DMS153 (cell line): ENCODE measurements at regions not wholly inside any gene's neighbourhood (a gene's known extent, or its start where the extent isn't known, plus 50 kb on each side); places are given as distances from the start of the nearest gene placed in this dataset.

Experiments
- DNase-seq: peaks from one replicate; lab custom pipeline; 2025; lab: John Stamatoyannopoulos, UW

DNA sequence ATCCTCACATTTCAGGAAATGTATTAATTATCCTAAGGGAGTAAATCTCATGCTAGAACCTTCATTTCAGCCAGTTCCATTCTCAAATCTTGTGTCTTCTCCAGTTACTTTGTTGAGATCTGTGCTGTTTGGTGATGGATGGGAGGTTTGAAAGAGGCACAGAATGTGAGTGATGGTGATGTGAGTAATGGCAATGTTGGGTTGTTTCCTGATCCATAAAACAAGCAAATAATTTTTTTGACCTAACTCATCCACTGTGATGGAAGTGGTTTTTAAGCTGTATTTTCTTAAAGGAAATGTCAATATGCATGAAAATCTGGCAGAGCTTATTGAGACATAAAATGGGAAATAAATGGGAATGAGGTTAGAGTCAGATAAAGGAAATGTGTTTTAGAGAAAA is 214.7 kb downstream of the CHRM3 start:
- DNase-seq: no peak

DNA sequence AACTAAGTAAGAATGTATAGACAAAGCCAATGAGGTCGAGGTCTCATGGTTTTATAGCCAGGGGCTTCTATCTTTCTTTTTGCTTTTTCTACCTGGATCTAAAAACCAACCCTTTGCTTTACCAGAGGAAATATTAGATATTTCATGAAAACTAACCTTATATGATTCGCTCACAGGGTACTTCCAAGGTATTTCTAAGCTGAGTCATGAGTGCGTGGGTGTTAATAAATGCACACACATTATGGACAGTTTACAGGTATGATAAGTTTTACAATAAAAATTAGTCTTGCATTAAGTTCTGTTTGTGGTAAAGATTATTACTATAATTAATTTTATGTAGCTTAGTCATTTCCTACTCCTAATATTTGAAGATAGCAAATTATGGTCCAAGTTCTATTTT is 217.2 kb downstream of the CHRM3 start:
- DNase-seq: no peak

DNA sequence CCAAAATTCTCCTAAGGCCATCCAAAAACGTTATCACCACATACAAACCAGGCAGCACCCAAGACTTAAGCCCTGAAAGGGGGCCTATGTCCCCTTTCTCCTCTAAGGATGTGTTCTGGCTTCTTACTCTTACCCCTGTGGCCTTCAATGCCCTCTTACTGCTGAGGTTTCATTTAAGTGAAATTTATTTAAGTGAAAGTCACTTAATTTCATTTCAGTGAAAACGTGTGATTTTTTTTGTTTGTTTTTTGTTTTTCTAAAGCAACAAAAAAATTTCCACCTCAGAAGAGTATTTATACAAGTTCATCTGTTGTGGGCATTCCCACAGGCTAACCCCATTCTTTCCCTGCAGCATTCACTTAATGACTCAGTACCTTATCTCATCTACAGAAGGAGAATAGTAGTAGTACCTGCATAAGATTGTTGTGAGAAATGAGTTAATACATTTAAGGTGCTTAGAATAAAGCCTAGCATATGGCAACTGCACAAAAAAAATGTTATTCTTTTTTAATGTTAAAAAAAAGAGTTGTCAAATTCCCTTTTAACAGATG is 220.6 kb downstream of the CHRM3 start:
- no peak for DNase-seq

DNA sequence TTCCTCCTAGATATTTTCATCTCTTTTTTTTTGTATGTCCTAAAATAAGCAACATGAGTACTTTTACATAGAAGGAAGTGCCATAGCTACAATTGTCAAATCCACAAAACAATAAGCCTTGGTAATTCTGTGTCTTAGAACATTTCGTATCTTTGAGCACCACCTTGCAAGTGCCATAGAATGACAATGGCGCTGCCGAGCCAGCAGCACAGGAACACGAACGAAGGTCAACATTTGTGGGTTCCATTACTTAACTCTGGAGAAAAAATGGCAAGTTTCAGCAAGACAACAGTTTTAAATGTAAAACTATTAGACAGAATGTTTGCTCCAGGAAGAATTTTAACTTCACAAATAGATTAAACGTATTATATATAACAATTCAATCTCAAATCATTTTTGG is 222.1 kb downstream of the CHRM3 start:
- DNase-seq: no peak

DNA sequence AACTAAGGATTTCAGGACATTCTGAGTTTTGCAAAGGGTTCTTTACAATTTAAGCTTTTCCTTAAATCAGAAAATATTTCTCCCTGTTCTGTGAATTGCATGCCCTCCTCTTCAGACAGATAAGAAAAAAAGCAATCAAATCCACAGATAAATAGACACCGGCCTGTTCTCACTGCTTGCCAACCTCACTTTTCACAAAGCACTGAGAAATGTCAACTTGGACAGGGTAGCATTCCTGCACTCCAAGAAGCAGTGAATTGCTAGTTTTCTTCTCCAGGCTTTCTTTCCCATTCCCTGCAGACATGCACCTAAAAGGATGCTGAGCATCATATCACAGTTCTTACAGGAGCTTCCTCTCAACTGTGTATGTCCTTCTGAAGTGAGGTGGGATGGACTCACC is 226.0 kb downstream of the CHRM3 start:
- no peak for DNase-seq

DNA sequence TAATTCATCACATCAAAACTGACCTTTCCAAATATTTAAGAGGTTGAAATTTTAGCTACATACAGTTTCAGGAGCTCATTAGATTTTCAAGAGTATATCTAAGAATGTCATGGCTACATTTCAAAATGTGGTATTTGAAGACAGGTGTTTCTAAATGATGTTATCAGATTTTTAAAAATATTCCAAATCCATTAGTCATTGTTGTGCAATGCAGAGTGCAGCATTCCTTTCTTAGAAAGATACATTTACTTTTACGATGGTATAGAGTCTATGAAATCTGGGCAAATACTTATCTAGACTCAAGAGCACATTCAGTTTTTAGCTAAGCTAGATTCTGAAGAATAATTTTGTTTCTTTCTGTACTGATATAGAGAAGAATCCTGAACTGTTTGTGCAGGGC is 230.3 kb downstream of the CHRM3 start:
- no peak for DNase-seq

DNA sequence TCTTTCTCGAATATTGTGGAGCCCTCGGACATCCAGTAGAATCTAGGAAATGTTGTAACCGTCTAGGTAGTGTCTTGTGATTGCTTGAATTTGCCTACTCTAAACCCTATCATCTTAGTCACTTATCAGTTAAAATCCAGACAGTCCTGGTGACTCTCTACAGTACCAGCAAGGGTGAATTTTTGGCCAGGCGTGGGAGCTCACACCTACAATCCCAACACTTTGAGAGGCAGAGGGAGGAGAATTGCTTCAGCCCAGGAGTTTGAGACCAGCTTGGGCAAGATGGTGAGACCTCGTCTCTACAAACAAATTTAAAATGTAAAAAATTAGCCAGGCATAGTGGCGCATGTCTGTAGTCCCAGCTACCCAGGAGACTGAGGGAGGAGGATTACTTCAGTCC is 230.9 kb downstream of the CHRM3 start:
- no peak for DNase-seq

DNA sequence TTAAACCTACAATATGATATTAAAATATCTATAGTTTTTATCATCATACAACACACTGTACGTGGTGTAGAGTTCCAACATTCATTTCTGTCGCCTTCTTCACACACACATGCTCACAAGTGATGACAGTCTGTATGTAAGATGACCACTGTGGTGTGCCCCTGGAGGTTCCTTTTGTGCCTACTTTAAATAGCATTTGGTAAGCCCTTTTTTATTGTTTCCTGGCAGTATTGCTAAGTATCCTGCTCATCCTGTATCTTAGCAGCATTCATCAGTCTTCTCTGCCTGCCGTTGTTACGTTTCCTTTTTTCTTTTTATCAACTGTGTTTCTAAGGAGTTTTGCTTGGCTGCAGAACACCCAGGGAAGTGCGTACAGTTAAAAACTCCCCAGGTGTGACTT is 231.4 kb downstream of the CHRM3 start:
- DNase-seq: no peak

DNA sequence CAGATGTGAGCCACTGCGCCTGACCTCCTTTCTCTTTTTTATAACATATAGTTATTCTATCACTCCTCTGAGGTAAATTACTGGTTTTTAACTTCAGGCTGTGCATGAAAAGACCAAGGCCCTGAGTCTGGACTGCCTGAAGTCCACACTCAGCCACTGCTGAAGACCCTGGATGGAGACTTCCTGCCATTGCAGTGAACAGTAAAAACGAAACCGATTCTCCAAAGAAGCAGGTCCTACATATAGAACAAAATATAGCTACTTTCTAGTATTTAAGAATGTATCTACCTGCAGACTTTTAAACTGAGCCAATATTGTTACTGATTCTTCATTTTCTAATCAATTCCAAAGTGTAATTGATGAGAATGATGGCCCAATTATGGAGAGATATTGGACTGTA is 232.8 kb downstream of the CHRM3 start:
- DNase-seq: no peak

DNA sequence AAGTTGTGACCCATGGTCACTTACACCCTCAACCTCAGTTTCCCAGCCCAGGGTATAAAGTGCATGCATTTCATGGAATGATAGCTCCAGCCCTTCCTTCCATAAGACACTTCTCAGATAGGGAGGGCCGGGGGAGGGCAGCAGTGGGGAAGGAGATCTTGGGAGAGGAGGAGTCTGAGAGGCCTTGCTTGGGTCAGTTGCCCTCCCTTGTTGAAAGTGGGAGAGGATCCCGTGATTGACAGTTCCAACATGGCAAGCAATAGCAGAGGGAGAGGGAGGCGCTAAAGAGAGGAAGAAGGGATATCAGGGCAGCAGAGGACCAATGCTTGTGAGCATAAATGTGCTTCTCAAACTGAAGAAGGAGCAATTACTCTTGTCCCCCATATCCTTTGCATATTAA is 244.4 kb downstream of the CHRM3 start:
- DNase-seq: no peak

DNA sequence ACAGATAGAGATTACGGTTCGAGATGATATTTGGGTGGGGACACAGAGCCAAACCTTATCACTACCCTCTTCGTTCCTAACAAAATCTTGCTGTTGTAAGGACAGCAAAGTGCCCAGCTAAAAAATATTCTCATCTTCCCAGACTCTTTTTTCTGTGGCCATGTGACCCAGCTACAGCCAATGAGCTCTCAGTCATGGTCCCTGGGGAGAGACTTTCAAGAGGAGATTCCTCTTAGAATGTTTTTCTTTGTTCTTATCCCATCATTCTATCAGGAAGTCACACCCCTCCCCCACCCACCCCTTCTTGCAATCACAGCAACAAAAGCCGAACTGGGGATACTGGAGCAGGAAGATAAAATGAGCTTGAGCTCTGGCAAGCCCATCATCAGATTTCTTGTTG is 247.1 kb downstream of the CHRM3 start:
- DNase-seq: no peak

DNA sequence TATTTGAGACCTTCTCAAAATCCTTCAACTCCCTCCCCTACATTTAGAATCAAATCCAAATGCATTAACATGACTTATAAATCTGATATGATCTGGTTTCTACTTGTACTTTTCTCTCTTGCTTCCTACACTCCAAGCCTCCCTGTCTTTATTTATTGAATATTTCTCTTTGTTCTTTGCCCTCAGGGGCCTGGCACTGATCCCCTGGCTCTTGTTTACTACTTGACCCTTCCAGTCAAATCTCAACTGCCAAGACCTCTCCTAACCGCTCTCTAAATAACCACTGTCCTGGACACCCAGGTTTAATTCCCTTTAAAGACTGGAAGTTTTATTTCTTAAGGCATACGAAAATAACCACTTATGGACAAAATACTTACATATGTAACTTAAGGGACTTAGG is 248.9 kb downstream of the CHRM3 start:
- no peak for DNase-seq

DNA sequence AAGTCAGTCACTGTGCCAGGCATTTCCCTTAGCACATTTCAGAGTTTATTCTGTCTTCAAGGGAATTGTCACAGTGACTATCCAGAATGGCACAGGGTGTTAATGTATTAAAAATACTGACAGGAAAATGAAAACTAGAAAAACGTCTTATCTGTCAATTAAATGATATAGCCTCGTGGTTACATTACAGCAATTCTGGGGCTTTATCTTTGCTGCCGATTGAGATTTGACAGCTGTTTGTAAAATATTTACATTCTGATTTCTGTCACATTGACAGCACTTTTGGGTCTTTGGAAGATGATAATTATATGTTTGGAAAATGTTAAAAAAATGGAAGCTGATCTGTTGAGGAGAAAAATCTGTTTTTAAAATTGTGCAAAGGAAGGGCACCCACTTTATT is 250.0 kb downstream of the CHRM3 start:
- no peak for DNase-seq

DNA sequence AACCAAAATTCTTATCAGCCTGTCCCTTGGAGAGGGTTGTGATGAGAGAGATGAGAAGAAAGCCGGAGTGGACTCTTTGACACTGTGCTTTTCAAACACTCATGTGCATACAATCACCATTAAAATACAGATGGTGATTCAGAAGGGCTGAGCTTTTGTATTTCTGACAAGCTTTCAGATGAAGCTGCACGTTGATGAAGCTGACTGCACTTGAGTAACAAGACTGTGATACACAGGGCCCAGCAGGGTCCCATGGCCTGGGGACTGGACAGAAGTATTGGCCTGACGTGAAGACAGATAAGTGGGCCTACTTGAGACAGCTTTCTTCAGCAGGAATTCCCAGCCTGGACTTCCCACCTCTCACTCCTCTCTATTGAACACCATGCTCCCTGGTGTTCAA is 258.2 kb downstream of the CHRM3 start:
- no peak for DNase-seq

DNA sequence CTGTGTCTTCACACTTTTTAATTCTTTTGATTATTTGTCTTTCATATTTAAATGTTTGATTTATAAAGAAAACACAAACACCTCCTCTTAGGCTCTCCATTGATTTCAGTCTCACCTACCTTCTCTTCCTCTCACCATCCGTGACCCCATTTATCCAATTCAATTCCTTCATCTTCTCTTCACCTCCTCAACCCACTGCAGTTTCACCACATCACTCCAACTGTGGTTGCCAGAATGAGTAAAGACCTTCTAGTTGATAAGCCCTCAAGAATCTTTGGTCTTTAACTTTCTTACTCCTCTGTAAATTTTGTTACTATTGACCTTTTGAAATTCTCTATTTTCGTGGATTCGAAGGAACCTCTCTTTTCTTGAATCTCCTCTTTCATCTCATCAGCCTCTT is 260.7 kb downstream of the CHRM3 start:
- DNase-seq: no peak

DNA sequence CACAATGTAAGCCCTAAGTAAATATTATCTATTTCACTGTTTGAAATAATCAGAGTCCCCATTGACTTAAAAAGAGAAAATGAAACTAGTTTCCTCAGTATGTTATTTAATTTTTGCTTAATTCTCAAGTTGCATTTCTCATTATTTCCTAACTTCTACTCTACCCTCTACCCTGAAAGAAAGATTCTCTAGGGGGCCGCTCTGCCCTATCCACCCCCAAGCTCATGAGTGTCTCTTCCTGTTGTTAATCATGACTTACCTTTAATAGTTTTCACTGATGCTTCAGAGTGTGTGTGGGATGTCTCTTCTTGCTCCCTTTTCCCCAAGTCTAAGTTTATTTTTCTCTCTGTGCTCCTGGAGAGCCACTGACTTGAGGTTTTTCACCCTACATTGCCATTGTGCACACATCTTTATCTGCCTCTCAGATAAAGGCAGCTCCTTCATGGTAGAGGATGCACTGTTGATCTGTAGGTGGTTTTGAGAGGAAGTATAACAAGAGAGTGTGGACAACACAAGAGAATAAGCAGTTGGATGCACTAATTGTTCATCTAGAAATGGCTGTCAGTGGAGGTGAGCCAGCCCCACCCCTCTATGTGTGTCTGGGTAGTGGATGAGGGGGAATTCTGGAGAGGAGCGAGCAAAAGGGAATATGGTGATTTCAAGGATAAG is 261.7 kb downstream of the CHRM3 start:
- DNase-seq: no peak

DNA sequence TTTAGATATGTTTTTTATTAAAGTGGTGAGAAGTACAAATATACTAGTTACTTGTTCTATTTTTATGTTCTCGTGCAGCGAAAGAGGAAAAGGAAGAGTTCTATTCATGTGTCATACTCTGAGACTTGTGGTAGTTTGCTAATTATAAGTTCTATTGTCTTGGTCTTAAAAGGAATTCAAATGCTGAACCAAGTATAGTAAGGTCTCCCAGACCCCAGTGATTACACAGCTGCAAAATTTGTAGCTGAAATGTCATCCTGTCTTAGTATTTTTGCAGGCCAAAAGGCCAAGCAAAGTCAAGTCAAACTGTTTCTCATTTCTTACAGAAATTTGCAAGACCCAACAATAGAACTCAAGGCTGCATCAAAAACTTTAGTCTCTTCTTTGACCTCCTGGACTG is 268.7 kb downstream of the CHRM3 start:
- no peak for DNase-seq

DNA sequence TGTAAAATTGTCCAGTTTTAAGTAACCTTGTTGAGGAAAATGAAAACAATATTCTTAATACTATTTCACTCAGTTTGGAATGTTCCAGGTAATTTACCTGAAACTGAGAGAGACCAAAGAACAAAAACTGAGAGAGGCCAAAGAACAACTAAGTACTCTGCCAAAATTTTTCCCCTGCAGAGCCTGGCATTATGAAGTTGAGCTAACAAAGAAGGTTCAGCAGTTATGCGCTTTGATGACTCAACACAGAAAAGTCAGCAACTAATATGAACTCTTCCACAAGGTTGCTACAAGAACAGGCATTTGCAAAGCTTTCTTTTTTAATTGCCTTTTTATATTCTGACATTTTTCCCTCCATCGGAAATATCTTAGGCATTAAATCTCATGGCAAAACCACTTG is 270.9 kb downstream of the CHRM3 start:
- no peak for DNase-seq

DNA sequence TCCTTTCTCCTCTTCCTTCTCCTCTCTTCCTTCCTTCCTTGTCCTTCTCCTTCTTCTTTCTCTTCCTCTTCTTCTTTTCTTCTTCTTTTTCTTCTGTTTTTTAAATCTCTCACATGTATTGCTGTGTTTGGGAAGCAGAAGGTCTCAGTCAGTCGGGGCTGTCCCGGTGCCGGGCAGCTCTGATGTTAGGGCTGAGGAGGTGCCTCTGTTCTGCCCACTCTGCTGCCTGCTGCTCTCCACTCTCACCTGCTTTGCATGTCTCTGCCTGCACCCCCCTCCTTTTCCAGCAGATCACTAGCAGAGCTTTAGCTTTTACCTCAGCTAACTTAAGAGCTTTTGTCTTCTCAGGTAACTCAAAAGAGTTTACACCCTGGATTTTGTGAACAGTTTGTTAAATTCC is 276.6 kb downstream of the CHRM3 start:
- DNase-seq: no peak

DNA sequence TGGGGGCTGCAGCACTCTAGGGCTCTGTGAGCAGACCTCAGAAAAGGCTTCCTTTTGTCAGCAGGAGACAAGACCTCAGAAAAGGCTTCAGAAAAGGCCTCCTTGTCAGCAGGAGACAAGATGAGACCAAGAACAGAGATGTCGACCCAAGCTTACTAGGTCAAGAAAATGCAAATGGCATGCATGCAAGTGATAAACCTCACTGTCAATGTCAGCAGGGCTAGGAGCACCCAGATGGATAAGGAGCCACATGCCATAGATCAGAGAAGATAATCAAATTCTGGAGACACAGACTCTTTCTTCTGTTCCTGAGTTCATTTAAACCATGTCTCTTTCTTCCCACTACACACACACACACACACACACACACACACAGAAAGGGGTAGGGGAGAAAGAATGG is 285.9 kb downstream of the CHRM3 start:
- DNase-seq: no peak

DNA sequence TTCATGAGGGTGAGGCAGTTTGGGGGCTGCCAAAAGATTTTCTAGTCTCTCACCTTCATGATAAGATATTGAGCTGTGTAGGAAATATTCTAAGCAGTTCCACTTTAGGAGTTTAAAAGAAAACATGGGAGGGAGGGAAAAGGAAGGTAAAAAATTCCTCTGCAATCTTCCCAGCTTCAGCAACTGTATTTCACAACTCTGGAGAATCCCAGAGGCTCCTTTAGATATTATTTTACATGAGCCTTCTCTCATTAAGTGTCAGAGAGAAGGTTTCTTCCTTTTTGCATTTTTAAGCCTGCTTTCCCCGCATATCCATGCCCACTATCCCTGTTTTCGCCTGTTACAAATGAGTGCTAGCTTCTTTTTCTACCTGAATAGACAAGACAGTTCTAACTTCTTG is 289.4 kb downstream of the CHRM3 start:
- no peak for DNase-seq

DNA sequence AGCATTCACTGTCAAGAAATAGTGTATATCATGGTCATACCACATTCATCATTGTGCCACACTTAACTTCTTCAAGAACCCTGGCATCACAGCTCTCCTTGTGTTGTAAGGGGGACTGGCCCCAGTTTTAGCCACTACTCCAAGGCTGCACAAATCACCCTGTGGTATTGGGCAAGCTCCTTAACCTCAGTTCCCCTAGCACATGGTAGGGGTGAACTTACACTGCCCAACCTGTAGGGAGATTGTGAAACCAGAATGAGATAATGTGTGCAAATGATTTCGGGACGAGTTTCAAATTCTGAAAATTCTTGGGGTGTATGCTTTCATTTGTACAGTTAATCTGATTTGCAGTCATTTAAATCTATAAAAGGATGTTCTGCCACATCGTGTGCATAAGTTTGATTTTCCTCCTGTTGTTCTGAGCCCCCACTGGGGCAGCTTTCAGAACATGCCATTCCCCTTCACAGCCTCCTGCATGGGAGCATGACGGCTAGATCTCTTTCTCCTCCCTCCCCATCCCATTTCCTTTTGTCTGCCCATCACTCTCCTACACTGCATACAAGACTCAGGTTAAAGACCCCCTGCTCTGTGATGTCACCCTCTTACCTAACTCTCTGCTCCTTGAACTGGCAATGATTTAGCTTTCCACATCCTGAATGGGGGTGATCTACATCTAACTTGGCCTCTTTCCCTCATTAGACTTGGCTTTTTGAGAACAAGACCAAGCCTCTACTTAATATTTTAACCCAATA is 290.3 kb downstream of the CHRM3 start:
- DNase-seq: no peak

DNA sequence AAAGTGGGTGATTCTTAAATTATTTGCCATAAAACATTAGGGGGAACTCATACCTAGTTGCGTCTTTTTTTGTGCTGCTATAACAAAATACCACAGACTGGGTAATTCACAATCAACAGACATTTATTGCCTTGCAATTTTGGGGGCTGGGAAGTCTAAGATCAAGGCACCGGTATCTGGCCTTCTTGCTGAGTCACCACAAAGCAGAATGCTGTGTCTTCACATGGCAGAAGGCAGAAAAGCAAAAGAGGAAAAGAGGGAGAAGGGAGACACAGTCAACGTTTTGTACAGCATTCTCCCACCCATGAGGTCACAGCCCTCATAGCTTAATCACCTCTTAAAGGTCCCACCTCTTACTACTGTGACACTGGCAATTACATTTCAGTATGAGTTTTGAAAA is 291.0 kb downstream of the CHRM3 start:
- DNase-seq: no peak

DNA sequence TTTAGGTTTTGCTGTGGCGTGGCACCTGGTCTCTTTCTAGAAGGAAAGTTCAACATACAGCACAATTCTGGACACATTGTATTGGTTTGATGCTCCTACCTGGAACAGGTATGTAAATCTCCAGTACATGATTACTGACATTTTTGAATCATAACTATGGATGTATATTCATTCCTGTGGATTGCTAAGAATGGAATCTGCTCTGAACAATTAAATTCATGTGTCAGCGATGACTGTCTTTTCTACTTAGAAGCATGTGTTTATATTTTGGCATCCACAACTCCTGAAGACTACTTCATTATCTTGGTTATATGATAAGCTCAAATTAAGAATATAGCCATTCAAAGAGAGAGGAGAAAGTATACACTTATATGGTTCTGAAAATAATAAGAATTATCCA is 291.8 kb downstream of the CHRM3 start:
- DNase-seq: no peak
